C4-2B (cell line): ENCODE measurements at regions not wholly inside any gene's neighbourhood (a gene's known extent, or its start where the extent isn't known, plus 50 kb on each side); places are given as distances from the start of the nearest gene placed in this dataset.

Source experiments
- ZFX ChIP-seq: fragments of 450-650 bp; IDR thresholded peaks from 2 replicates; pipeline ENCODE4 v1.6.1; 2017
- TF ChIP-seq, protein P1 (sequence below): fragments of 450-650 bp; conservative IDR thresholded peaks from 2 replicates; pipeline ENCODE4 v1.5.1; 2017; ENCODE audit warnings: mild to moderate bottlenecking

- TF ChIP-seq, protein P1, sequence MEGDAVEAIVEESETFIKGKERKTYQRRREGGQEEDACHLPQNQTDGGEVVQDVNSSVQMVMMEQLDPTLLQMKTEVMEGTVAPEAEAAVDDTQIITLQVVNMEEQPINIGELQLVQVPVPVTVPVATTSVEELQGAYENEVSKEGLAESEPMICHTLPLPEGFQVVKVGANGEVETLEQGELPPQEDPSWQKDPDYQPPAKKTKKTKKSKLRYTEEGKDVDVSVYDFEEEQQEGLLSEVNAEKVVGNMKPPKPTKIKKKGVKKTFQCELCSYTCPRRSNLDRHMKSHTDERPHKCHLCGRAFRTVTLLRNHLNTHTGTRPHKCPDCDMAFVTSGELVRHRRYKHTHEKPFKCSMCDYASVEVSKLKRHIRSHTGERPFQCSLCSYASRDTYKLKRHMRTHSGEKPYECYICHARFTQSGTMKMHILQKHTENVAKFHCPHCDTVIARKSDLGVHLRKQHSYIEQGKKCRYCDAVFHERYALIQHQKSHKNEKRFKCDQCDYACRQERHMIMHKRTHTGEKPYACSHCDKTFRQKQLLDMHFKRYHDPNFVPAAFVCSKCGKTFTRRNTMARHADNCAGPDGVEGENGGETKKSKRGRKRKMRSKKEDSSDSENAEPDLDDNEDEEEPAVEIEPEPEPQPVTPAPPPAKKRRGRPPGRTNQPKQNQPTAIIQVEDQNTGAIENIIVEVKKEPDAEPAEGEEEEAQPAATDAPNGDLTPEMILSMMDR = no peak
- TF ChIP-seq ZFX = no peak
These were observed 239.1 kb downstream of the DIO2 start for GRCh38 chr14:79972230-79972629.
